GM12891 (cell line): ENCODE measurements at regions not wholly inside any gene's neighbourhood (a gene's known extent, or its start where the extent isn't known, plus 50 kb on each side); places are given as distances from the start of the nearest gene placed in this dataset.

Experiments used
- PAX5 ChIP-seq: IDR thresholded peaks from 2 replicates; pipeline ENCODE4 v1.6.1; 2011; ENCODE audit warnings: low read length, moderate library complexity, mild to moderate bottlenecking; ENCODE audit not compliant: insufficient read depth, severe bottlenecking
- POLR2A ChIP-seq: IDR thresholded peaks from 2 replicates; pipeline ENCODE4 v1.6.1; 2011; ENCODE audit warnings: low read depth, low read length, control low read depth
- POLR2AphosphoS5 ChIP-seq: IDR thresholded peaks from 2 replicates; pipeline ENCODE4 v1.6.1; 2011; ENCODE audit warnings: low read depth, low read length, control low read depth
- POU2F2 ChIP-seq: IDR thresholded peaks from 2 replicates; pipeline ENCODE4 v1.6.1; 2011; ENCODE audit warnings: low read depth, mild to moderate bottlenecking, control low read depth, low read length, moderate library complexity
- SPI1 ChIP-seq: IDR thresholded peaks from 2 replicates; pipeline ENCODE4 v1.6.1; 2011; ENCODE audit warnings: low read depth, low read length, control low read depth
- TAF1 ChIP-seq: IDR thresholded peaks from 2 replicates; pipeline ENCODE4 v1.6.1; 2011; ENCODE audit warnings: low read depth, low read length, control low read depth

DNA sequence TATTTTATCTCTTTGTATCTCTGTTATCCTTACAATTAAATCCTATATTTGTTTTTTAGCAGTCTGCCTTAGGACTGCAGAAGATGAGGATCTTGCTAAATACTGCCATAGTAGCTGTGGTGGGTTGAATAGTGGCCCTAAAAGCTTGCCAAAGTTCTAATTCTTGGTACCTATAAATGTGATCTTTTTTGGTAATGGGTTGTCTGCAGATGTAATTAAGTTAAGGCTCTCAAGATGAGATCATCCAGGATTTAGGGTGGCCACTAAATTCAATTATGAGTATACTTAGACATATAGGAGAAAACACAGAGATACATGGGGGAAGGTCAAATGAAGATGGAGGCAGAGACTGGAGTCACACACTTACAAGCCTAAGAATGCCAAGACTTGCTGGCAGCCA, 1753.7 kb downstream of the RPA4 start:
- TF ChIP-seq POLR2A (no peak), POLR2AphosphoS5 (no peak), TAF1 (no peak), SPI1 (no peak), PAX5 (no peak), POU2F2 (no peak)
